SK-N-SH treated with all-trans-retinoic acid at 6 μM for 48 hours (cell line): ENCODE measurements at regions not wholly inside any gene's neighbourhood (a gene's known extent, or its start where the extent isn't known, plus 50 kb on each side); places are given as distances from the start of the nearest gene placed in this dataset.

Experiments used
- ARNTL ChIP-seq: fragments of 450-650 bp; formaldehyde crosslinking; IDR thresholded peaks from 2 replicates; pipeline ENCODE4 v1.5.0; 2020; ENCODE audit warnings: low read depth, mild to moderate bottlenecking, moderate library complexity, borderline replicate concordance
- CSDC2 ChIP-seq: fragments of 250-450 bp; sonication (Bioruptor Pico); IDR thresholded peaks from 2 replicates; pipeline ENCODE4 v1.5.0; 2020; ENCODE audit warnings: mild to moderate bottlenecking, moderate library complexity
- ZNF70 ChIP-seq: fragments of 450-650 bp; formaldehyde crosslinking; IDR thresholded peaks from 2 replicates; pipeline ENCODE4 v1.5.0; 2020; ENCODE audit warnings: mild to moderate bottlenecking, moderate library complexity

- TF ChIP-seq ZNF70 (CRISPR knock-in tag) (no peak), ARNTL (CRISPR knock-in tag) (no peak), CSDC2 (CRISPR knock-in tag) (no peak)
Observed at GRCh38 chr5:84869675-84870074, 485.0 kb upstream of the EDIL3 start.
